MG63 (cell line): ENCODE measurements at regions not wholly inside any gene's neighbourhood (a gene's known extent, or its start where the extent isn't known, plus 50 kb on each side); places are given as distances from the start of the nearest gene placed in this dataset.

Source experiments
- DNase-seq: peaks from one replicate; pipeline ENCODE4 v3.0.0-alpha.2; 2020
- H3K27me3 ChIP-seq: fragments of 250-450 bp; sonication (Bioruptor Pico); 2 replicates; pipeline ENCODE4 v1.5.1; 2020; ENCODE audit warnings: mild to moderate bottlenecking, moderate library complexity
- H3K36me3 ChIP-seq: fragments of 250-450 bp; sonication (Bioruptor Pico); 2 replicates; pipeline ENCODE4 v1.5.1; 2020; ENCODE audit warnings: mild to moderate bottlenecking, moderate library complexity
- H3K4me3 ChIP-seq: fragments of 250-450 bp; sonication (Bioruptor Pico); 2 replicates; pipeline ENCODE4 v1.5.1; 2020; ENCODE audit warnings: mild to moderate bottlenecking, moderate library complexity
- H3K9me3 ChIP-seq: fragments of 250-450 bp; sonication (Bioruptor Pico); 2 replicates; pipeline ENCODE4 v1.5.1; 2020; ENCODE audit warnings: mild to moderate bottlenecking, moderate library complexity

DNA sequence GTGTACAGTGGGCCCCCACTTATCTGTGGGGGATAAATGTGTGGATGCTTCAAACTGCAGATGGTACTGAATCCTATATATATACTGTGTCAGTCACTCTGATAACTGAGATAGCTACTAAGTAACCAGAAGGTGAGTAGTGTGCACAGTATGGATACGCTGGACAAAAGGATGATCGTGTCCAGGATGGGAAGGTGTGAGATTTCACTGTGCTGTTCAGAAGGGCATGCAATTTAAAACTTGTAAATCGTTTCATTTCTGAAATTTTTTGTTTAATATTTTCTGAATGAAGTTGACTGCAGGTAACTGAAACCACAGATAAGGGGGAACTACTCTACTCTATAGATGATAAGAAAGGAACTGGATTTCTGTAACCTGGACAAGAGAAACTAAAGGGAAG lies 52.1 kb upstream of the SESN3 start:
- Histone ChIP-seq H3K27me3 (no peaks in the 10 kb centered on the region; the same call in 1 of the 2 replicates), H3K4me3 (no peak overlapping the region), H3K9me3 (no peaks in the 10 kb centered on the region), H3K36me3 (no peaks in the 10 kb centered on the region)
- DNase-seq = no peak

GRCh38 chr11:95282291-95282751 lies 51.3 kb upstream of the SESN3 start:
- no peaks in the 10 kb centered on the region; the same call in 1 of the 2 replicates for H3K27me3 ChIP-seq
- no peak for DNase-seq
- no peak overlapping the region for H3K4me3 ChIP-seq
- no peaks in the 10 kb centered on the region for H3K9me3 ChIP-seq
- no peaks in the 10 kb centered on the region for H3K36me3 ChIP-seq
